HCT116 (cell line): ENCODE measurements at regions not wholly inside any gene's neighbourhood (a gene's known extent, or its start where the extent isn't known, plus 50 kb on each side); places are given as distances from the start of the nearest gene placed in this dataset.

ENCODE experiments used
- ATAC-seq: fragments of 200-7000 bp; cut with Tn5 transposase; 2 replicates; pipeline ENCODE4 v1.9.1; 2020; ENCODE audit warnings: mild to moderate bottlenecking, moderate library complexity
- BruUV-seq: library from RNA; stranded (reverse); fragments of 400-500 nt; replicated peaks from 2 replicates; lab custom pipeline; 2021; lab: Mats Ljungman, UMichigan
- CTCF ChIA-PET: fragments of 300-600 bp; sonication (Branson Sonifier 250); formaldehyde crosslinking; loops from one replicate; lab custom pipeline; 2021; ENCODE audit warnings: antibody characterized with exemption; lab: Charles Lee
- POLR2A ChIA-PET: fragments of 300-600, 350-600 bp; sonication (Branson Sonifier 250); formaldehyde crosslinking; loops from one replicate; lab custom pipeline; 2021; ENCODE audit warnings: antibody characterized with exemption; lab: Charles Lee
- RAD21 ChIA-PET, 2 experiments: fragments of 300-600 bp; sonication (Branson Sonifier 250); formaldehyde crosslinking; loops; one replicate each; lab custom pipeline; 2023; ENCODE audit warnings: low total read pairs in 2 of 2; ENCODE audit not compliant: uncharacterized antibody in 2 of 2, unreplicated experiment in 2 of 2, low non-redundant PET in 1 of 2; lab: Charles Lee
- DNase-seq: peaks from one replicate; pipeline ENCODE4 v3.0.0-alpha.2; 2010; ENCODE audit warnings: low read depth, low spot score
- H2AFZ ChIP-seq: fragments of 200-600 bp; shearing (Covaris generic), sonication (generic); 2 replicates; pipeline ENCODE4 v1.6.1; 2017; ENCODE audit warnings: low read depth, mixed run types, mixed read lengths, antibody characterized with exemption, low read length; ENCODE audit not compliant: poor library complexity, severe bottlenecking
- H3K27ac ChIP-seq: 2 replicates; pipeline ENCODE4 v1.5.1; 2012; ENCODE audit warnings: low read depth, low read length
- H3K27me3 ChIP-seq: fragments of 200-600 bp; sonication (generic); 2 replicates; pipeline ENCODE4 v1.6.1; 2016; ENCODE audit warnings: mixed run types, low read length, mixed read lengths; ENCODE audit not compliant: insufficient read depth
- H3K36me3 ChIP-seq, 2 experiments: fragments of 200-500 bp in 1 of 2; fragments of 200-600 bp in 1 of 2; sonication (Bioruptor generic) in 1 of 2; sonication (generic) in 1 of 2; 2 replicates each; pipeline versions ENCODE4 v1.5.1 to v1.6.1; 2014 to 2016; ENCODE audit warnings: low read length in 2 of 2, inconsistent platforms in 1 of 2, mixed read lengths in 1 of 2, mixed run types in 1 of 2; ENCODE audit not compliant: insufficient read depth in 2 of 2, control insufficient read depth in 1 of 2
- H3K4me1 ChIP-seq, 2 experiments: fragments of 200-600 bp in 1 of 2; sonication (generic) in 1 of 2; 2 replicates each; pipeline versions ENCODE4 v1.5.1 to v1.6.1; 2012 to 2017; ENCODE audit warnings: low read length in 2 of 2, inconsistent platforms in 1 of 2, mild to moderate bottlenecking in 1 of 2, mixed read lengths in 1 of 2, mixed run types in 1 of 2, moderate library complexity in 1 of 2; ENCODE audit not compliant: insufficient read depth in 2 of 2, control insufficient read depth in 1 of 2
- H3K4me2 ChIP-seq: fragments of 200-600 bp; sonication (generic); 2 replicates; pipeline ENCODE4 v1.6.1; 2017; ENCODE audit warnings: mixed run types, low read length, mixed read lengths
- H3K4me3 ChIP-seq, 2 experiments: fragments of 200-600 bp in 1 of 2; sonication (generic) in 1 of 2; replicated peaks in 1 of 2; 2 replicates each; pipeline ENCODE4 v1.5.1; 2011 to 2016; ENCODE audit warnings: low read length in 2 of 2, control low read depth in 1 of 2, low read depth in 1 of 2, mild to moderate bottlenecking in 1 of 2, mixed read lengths in 1 of 2, mixed run types in 1 of 2
- H3K79me2 ChIP-seq: fragments of 200-600 bp; sonication (generic); 2 replicates; pipeline ENCODE4 v1.6.1; 2017; ENCODE audit warnings: mild to moderate bottlenecking, mixed run types, low read length, moderate library complexity, mixed read lengths; ENCODE audit not compliant: insufficient read depth
- H3K9ac ChIP-seq: fragments of 200-600 bp; sonication (generic); 2 replicates; pipeline ENCODE4 v1.6.1; 2016; ENCODE audit warnings: low read length, mixed read lengths
- H3K9me2 ChIP-seq: fragments of 200-600 bp; sonication (generic), shearing (Covaris generic); 2 replicates; pipeline ENCODE4 v1.6.1; 2017; ENCODE audit warnings: mixed run types, mild to moderate bottlenecking, moderate library complexity; ENCODE audit not compliant: insufficient read depth
- H3K9me3 ChIP-seq, 2 experiments: fragments of 200-500 bp in 1 of 2; fragments of 200-600 bp in 1 of 2; sonication (Bioruptor generic) in 1 of 2; sonication (generic) in 1 of 2; 2 replicates each; pipeline ENCODE4 v1.6.1; 2014 to 2017; ENCODE audit warnings: low read length in 2 of 2, mixed read lengths in 2 of 2, inconsistent platforms in 1 of 2, low read depth in 1 of 2, mild to moderate bottlenecking in 1 of 2, mixed run types in 1 of 2, moderate library complexity in 1 of 2; ENCODE audit not compliant: control insufficient read depth in 1 of 2, insufficient read depth in 1 of 2
- H4K20me1 ChIP-seq: fragments of 200-600 bp; sonication (generic), shearing (Covaris generic); 2 replicates; pipeline ENCODE4 v1.6.1; 2017; ENCODE audit warnings: mixed run types, mild to moderate bottlenecking, moderate library complexity; ENCODE audit not compliant: insufficient read depth
- ATF3 ChIP-seq: IDR thresholded peaks from 2 replicates; pipeline ENCODE4 v1.6.1; 2012
- CBX3 ChIP-seq: IDR thresholded peaks from 2 replicates; pipeline ENCODE4 v1.6.1; 2012; ENCODE audit warnings: low read depth
- CEBPB ChIP-seq: IDR thresholded peaks from 2 replicates; pipeline ENCODE4 v1.6.1; 2012; ENCODE audit warnings: low read depth
- CTCF ChIP-seq, 3 experiments: fragments of 200-600 bp in 1 of 3; sonication (generic) in 1 of 3; IDR thresholded peaks in 2 of 3; conservative IDR thresholded peaks in 1 of 3; 2 replicates each; pipeline ENCODE4 v1.5.1; 2012 to 2017; ENCODE audit warnings: low read depth in 2 of 3, low read length in 2 of 3, antibody characterized with exemption in 1 of 3, borderline replicate concordance in 1 of 3, control low read depth in 1 of 3, mild to moderate bottlenecking in 1 of 3, mixed read lengths in 1 of 3, mixed run types in 1 of 3, moderate library complexity in 1 of 3; ENCODE audit not compliant: insufficient read depth in 1 of 3
- EGR1 ChIP-seq: IDR thresholded peaks from 2 replicates; pipeline ENCODE4 v1.6.1; 2012; ENCODE audit warnings: low read depth
- ELF1 ChIP-seq: IDR thresholded peaks from 2 replicates; pipeline ENCODE4 v1.6.1; 2012; ENCODE audit warnings: low read depth, borderline replicate concordance
- EZH2 ChIP-seq: fragments of 200-600 bp; sonication (generic); IDR thresholded peaks from 2 replicates; pipeline ENCODE4 v1.6.1; 2017; ENCODE audit warnings: antibody characterized with exemption, mixed run types
- EZH2phosphoT487 ChIP-seq: fragments of 200-600 bp; IDR thresholded peaks from 2 replicates; pipeline ENCODE4 v1.6.1; 2018; ENCODE audit warnings: antibody characterized with exemption, borderline replicate concordance
- FOSL1 ChIP-seq: IDR thresholded peaks from 2 replicates; pipeline ENCODE4 v1.6.1; 2012; ENCODE audit warnings: low read depth
- POLR2A ChIP-seq: IDR thresholded peaks from 2 replicates; pipeline ENCODE4 v1.7.0; 2011; ENCODE audit warnings: borderline replicate concordance; ENCODE audit not compliant: insufficient read depth, insufficient read length; ENCODE audit errors: extremely low read depth
- POLR2AphosphoS5 ChIP-seq: IDR thresholded peaks from 2 replicates; pipeline ENCODE4 v1.6.1; 2011; ENCODE audit warnings: mild to moderate bottlenecking, low read depth, low read length, moderate library complexity
- REST ChIP-seq: IDR thresholded peaks from 2 replicates; pipeline ENCODE4 v1.6.1; 2012; ENCODE audit warnings: low read depth
- SP1 ChIP-seq: IDR thresholded peaks from 2 replicates; pipeline ENCODE4 v1.6.1; 2012; ENCODE audit warnings: low read depth
- SRF ChIP-seq: IDR thresholded peaks from 2 replicates; pipeline ENCODE4 v1.6.1; 2012; ENCODE audit warnings: low read depth
- TCF7L2 ChIP-seq: IDR thresholded peaks from 2 replicates; pipeline ENCODE4 v1.7.0; 2011; ENCODE audit warnings: borderline replicate concordance, inconsistent platforms; ENCODE audit not compliant: insufficient read depth, insufficient read length; ENCODE audit errors: extremely low read depth
- YY1 ChIP-seq: IDR thresholded peaks from 2 replicates; pipeline ENCODE4 v1.6.1; 2011; ENCODE audit warnings: low read length, low read depth, moderate library complexity, mild to moderate bottlenecking; ENCODE audit not compliant: insufficient replicate concordance; ENCODE audit errors: extremely low read depth
- ZFX ChIP-seq: fragments of 450-650 bp; IDR thresholded peaks from 2 replicates; pipeline ENCODE4 v1.6.1; 2017
- intact Hi-C: fragments of 100-400 bp; cut with micrococcal nuclease; formaldehyde crosslinking; loops from 2 replicates; pipeline ENCODE4 v1.10.0; 2022

- Histone ChIP-seq H3K4me1 (no peaks in the 10 kb centered on the region), H4K20me1 (no peaks in the 10 kb centered on the region), H3K9ac (no peak overlapping the region), H3K4me3 (no peak overlapping the region), H3K79me2 (no peaks in the 10 kb centered on the region), H3K4me2 (no peak overlapping the region), H3K27ac (no peak overlapping the region), H3K9me3 (no peaks in the 10 kb centered on the region), H3K9me2 (no peaks in the 10 kb centered on the region), H3K36me3 (no peaks in the 10 kb centered on the region), H2AFZ (no peak overlapping the region), H3K27me3 (no peaks in the 10 kb centered on the region)
- no TSS peak for BruUV-seq
- RAD21 ChIA-PET, result no interaction called here
- ATAC-seq (no peak), DNase-seq (no peak)
- no peak for TF ChIP-seq REST
- POLR2A ChIA-PET, result no interaction called here
- intact Hi-C loops, result no loop called here
- CTCF ChIA-PET, result no interaction called here
Measured at GRCh38 chr17:56667925-56668458, 74.5 kb downstream of the NOG start.

GRCh38 chr17:56672195-56672594, 78.7 kb downstream of the NOG start:
- H3K4me3 ChIP-seq, result no peak overlapping the region
- ChIA-PET POLR2A (no interaction called here), CTCF (no interaction called here), RAD21 (no interaction called here)
- no peaks in the 10 kb centered on the region for H3K36me3 ChIP-seq
- 0 out of 4 replicates have a peak, but pooled peaks cover 0 to 3% of the 10 kb centered on the region in 2 experiments for H3K4me1 ChIP-seq
- no peaks in the 10 kb centered on the region for H4K20me1 ChIP-seq
- H3K9ac ChIP-seq, result no peak overlapping the region
- ATAC-seq (no peak), DNase-seq (no peak)
- BruUV-seq, result no TSS peak
- no peaks in the 10 kb centered on the region for H3K9me3 ChIP-seq
- H3K27ac ChIP-seq, result no peak overlapping the region
- H3K79me2 ChIP-seq, result no peaks in the 10 kb centered on the region
- H2AFZ ChIP-seq, result no peak overlapping the region
- H3K9me2 ChIP-seq, result no peaks in the 10 kb centered on the region
- peaks cover 12% of the 10 kb centered on the region; the same call in 1 of the 2 replicates for H3K27me3 ChIP-seq
- H3K4me2 ChIP-seq, result no peak overlapping the region
- intact Hi-C loops, result no loop called here
- TF ChIP-seq POLR2AphosphoS5 (no peak), EZH2 (no peak), CEBPB (no peak), YY1 (no peak), ATF3 (no peak), CBX3 (no peak), CTCF (IDR thresholded peaks at IDR 0.05 in 2 of 3, conservative IDR thresholded peaks at IDR 0.05 in 1 of 3; ENCODE audit: borderline replicate concordance in 1 of 3, insufficient read depth in 1 of 3, low read depth in 2 of 3, low read length in 2 of 3) (no peak), FOSL1 (no peak), EGR1 (no peak), ZFX (no peak), SP1 (no peak), EZH2phosphoT487 (no peak), ELF1 (no peak), SRF (no peak), POLR2A (no peak), TCF7L2 (no peak)
